ENCODE measurements at regions not wholly inside any gene's neighbourhood (a gene's known extent, or its start where the extent isn't known, plus 50 kb on each side); places are given as distances from the start of the nearest gene placed in this dataset.

- TF ChIP-seq SP1 (IDR thresholded peaks at IDR 0.05) (no peak), BHLHE40 (IDR thresholded peaks at IDR 0.05; ENCODE audit: borderline replicate concordance) (no peak), FOXA1 (IDR thresholded peaks at IDR 0.05) (no peak), ARNT (IDR thresholded peaks at IDR 0.05) (no peak), FOXK2 (IDR thresholded peaks at IDR 0.05) (no peak), PKNOX1 (IDR thresholded peaks at IDR 0.05) (no peak), ELF4 (IDR thresholded peaks at IDR 0.05) (no peak), SUZ12 (IDR thresholded peaks at IDR 0.05) (no peak), LEF1 (IDR thresholded peaks at IDR 0.05; ENCODE audit: borderline replicate concordance) (no peak)
Observed at GRCh38 chr12:75644472-75645072, 133.2 kb upstream of the KRR1 start.
